Brain microvascular endothelial cell (primary cell): ENCODE measurements at regions not wholly inside any gene's neighbourhood (a gene's known extent, or its start where the extent isn't known, plus 50 kb on each side); places are given as distances from the start of the nearest gene placed in this dataset.
"Not testable (repeated sequence)": the region's sequence is repeated elsewhere in the genome, so short reads cannot be mapped to it uniquely, and the experiment has no call there.

ENCODE experiments used
- DNase-seq: peaks from one replicate; pipeline ENCODE4 v3.0.0-alpha.2; 2020
- H3K27ac ChIP-seq: fragments of 250-450 bp; sonication (Bioruptor Pico); 2 replicates; pipeline ENCODE4 v1.5.1; 2020; ENCODE audit warnings: mild to moderate bottlenecking, moderate library complexity
- H3K27me3 ChIP-seq: fragments of 250-450 bp; sonication (Bioruptor Pico); replicated peaks from 2 replicates; pipeline ENCODE4 v1.5.1; 2020; ENCODE audit warnings: mild to moderate bottlenecking
- H3K36me3 ChIP-seq: fragments of 250-450 bp; sonication (Bioruptor Pico); replicated peaks from 2 replicates; pipeline ENCODE4 v1.5.1; 2020; ENCODE audit warnings: mild to moderate bottlenecking
- H3K4me3 ChIP-seq: 2 replicates; pipeline ENCODE4 v1.5.1; 2011; ENCODE audit warnings: low read depth, mild to moderate bottlenecking, control low read depth, low read length, moderate library complexity
- in situ Hi-C: cut with HindIII; loops from 2 replicates; pipeline ENCODE4 v1.10.0; 2017; ENCODE audit warnings: low sequenced_read_pairs, low pct_ligation_motif_present
- TF ChIP-seq, protein P1 (sequence below): IDR thresholded peaks from 2 replicates; pipeline ENCODE4 v1.5.1; 2011; ENCODE audit warnings: low read depth, mild to moderate bottlenecking, moderate library complexity, low read length, control low read depth, inconsistent platforms; ENCODE audit errors: missing control alignments

DNA sequence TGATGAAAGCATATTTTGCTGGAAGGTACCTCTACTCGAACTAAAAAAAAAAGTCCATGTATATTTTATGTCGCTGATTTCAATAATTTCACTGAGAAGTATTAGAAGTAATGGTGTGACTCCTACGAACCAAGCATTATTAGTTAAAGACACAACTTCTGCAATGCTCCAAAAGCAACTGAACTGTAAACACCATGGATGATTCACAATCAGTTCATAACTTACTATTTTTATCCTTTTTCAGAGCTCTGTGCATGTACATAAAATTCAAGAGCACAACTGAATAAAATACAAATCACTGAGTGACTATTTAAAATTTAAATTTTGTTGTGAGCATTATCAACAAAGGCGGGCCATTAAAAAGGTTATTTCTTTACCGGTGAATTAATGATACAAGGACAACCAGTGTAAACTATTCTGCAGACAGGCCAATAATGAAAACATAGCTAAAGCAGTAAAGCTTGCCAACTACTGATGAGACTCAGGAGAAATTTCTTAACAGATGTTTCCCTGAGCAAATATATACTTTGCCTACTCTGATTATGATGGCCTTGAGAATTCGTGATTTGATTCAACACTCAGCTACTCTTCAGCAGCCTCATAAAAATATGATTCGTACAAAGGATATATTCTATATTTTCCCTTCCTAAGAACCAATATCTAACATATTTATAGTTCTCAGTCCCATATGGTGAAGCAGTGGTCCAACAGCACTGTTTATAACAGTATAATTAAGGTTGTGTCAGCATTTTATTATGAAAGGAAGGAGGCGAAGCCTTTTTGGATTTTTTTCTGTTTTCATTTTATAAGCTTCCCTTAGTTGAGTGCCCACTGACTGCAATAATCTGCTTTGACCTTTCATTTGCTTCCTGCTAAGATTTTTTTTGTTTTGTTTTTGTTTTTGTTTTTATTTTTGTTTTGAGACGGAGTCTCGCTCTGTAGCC lies 62.8 kb upstream of the NEIL3 start:
- Histone ChIP-seq H3K4me3 (no peak overlapping the region), H3K27me3 (no peaks in the 10 kb centered on the region), H3K36me3 (no peaks in the 10 kb centered on the region), H3K27ac (no peak overlapping the region)
- in situ Hi-C loops, result no loop called here
- TF ChIP-seq, protein P1, sequence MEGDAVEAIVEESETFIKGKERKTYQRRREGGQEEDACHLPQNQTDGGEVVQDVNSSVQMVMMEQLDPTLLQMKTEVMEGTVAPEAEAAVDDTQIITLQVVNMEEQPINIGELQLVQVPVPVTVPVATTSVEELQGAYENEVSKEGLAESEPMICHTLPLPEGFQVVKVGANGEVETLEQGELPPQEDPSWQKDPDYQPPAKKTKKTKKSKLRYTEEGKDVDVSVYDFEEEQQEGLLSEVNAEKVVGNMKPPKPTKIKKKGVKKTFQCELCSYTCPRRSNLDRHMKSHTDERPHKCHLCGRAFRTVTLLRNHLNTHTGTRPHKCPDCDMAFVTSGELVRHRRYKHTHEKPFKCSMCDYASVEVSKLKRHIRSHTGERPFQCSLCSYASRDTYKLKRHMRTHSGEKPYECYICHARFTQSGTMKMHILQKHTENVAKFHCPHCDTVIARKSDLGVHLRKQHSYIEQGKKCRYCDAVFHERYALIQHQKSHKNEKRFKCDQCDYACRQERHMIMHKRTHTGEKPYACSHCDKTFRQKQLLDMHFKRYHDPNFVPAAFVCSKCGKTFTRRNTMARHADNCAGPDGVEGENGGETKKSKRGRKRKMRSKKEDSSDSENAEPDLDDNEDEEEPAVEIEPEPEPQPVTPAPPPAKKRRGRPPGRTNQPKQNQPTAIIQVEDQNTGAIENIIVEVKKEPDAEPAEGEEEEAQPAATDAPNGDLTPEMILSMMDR, result no peak
- no peak for DNase-seq

DNA sequence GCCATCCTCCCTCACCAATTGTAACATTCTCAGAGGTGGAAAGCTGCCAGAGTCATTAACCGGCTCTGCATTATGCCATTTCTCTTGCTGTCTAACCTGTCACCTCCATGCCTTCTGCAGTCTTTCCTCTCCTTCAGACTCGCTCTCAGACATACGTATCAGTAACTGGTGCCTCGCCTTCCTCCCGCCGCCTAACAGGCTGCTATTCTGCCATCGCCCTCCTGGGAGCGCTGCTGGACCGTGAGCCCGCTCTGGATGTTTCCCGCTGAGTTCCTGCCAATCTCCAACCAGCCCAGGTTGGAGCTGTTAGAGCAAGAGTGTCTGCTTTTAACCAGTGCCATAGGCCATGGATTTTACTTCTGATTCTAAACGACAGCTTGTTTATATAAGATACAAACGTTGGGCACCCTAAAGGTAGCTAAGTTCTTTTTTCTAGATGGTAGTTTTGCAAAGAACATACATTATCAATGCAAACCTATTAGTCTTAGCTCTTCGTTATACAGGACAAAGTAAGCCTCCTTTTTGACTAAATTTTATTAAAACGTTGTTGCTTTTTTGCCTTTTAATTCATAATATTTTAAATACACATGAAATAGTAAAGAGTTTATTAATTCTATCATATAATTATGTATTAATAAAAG lies 59.5 kb upstream of the NEIL3 start:
- DNase-seq, result peak; percentile 67
- Histone ChIP-seq H3K27ac (no peak overlapping the region), H3K4me3 (no peak overlapping the region), H3K36me3 (no peaks in the 10 kb centered on the region), H3K27me3 (no peaks in the 10 kb centered on the region)
- TF ChIP-seq, protein P1, result peak; percentile 99
- in situ Hi-C loops, result no loop called here

DNA sequence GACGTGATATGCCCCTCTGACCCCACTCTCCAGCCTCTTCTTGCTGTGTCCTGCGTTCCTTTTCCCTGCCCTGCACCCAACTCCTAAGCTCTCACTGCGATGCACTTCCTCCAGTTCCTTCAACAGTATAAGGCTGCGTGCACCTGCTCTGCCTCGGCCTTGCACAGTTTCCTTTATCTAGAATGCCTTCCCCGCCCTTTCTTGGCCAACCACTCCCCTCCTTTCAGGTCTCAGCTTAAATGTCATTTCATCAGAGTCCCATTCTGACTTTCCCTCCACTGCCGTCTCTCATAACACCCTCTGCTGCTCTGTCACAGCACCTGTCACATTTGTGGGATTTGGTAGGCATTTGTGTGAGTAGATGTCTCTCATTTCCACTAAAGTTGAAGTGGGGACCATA lies 58.4 kb upstream of the NEIL3 start:
- in situ Hi-C loops, result no loop called here
- no peaks in the 10 kb centered on the region for H3K27me3 ChIP-seq
- no peak for DNase-seq

DNA sequence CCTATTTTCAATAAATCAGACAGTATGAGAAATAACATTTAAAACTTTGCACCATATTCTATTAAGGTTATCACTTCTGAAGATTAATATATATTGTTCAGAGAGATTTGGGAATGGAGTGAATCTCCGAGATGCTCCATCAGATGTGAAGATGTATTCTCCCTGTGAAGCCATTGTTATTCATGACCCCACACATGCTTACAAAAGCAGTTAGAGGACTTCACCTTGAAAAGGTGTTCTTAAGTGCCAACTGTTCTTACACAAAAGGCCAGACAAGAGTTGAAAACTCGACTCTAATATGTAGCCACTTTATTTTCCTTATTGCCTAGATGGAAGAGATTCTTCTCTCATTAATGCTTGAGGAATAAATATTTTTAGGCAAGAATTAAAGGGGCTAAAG lies 54.3 kb upstream of the NEIL3 start:
- no peak for DNase-seq
- in situ Hi-C loops, result no loop called here
- no peaks in the 10 kb centered on the region for H3K27me3 ChIP-seq
- no peak overlapping the region for H3K4me3 ChIP-seq
- TF ChIP-seq, protein P1, result no peak
- H3K27ac ChIP-seq, result no peak overlapping the region
- H3K36me3 ChIP-seq, result no peaks in the 10 kb centered on the region

More for the DNA sequence above, 58.4 kb upstream of the NEIL3 start:
- Histone ChIP-seq H3K4me3 (no peak overlapping the region), H3K36me3 (no peaks in the 10 kb centered on the region), H3K27ac (no peak overlapping the region)
- TF ChIP-seq, protein P1, result no peak

DNA sequence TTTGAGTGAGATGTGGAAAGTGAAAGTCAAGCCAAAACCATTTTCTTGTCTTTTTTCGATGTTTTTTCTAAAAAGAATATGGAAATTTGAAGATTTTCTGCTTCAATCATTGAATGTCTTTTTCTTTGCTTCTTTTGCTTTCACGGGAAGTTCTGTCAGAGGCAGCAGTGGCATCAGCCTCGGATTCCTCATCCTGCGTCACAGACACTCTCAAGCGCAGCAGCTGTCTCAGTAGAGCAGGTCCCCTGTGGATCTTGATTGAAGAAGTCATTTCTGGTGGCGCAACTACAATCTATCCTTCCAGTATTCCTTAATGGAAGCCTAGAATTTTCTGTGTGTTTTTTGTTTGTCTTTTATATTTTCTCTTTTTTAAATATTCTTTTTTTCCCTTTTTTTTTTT lies 52.7 kb upstream of the NEIL3 start:
- Histone ChIP-seq H3K27ac (no peak overlapping the region), H3K4me3 (no peak overlapping the region), H3K27me3 (no peaks in the 10 kb centered on the region), H3K36me3 (no peaks in the 10 kb centered on the region)
- in situ Hi-C loops, result no loop called here
- TF ChIP-seq, protein P1, result no peak
- DNase-seq, result peak; percentile 36

DNA sequence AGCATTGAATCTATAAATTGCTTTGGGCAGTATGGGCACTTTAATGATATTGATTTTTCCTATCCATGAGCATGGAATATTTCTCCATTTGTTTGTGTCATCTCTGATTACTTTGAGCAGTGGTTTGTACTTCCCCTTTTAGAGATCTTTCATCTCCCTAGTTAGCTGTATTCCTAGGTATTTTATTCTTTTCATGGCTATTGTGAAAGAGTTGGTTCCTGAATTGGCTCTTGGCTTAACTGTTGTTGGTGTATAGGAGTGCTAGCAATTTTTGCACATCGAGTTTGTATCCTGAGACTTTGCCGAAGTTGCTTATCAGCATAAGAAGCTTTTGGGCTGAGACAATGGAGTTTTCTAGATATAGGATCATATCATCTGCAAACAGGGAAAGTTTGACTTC lies 50.2 kb upstream of the NEIL3 start:
- H3K27me3 ChIP-seq, H3K36me3 ChIP-seq, H3K27ac ChIP-seq, in situ Hi-C loops, DNase-seq, H3K4me3 ChIP-seq: not testable (repeated sequence)
